SK-N-DZ (cell line): ENCODE measurements at regions not wholly inside any gene's neighbourhood (a gene's known extent, or its start where the extent isn't known, plus 50 kb on each side); places are given as distances from the start of the nearest gene placed in this dataset.
"Not testable (repeated sequence)": the region's sequence is repeated elsewhere in the genome, so short reads cannot be mapped to it uniquely, and the experiment has no call there.

ENCODE experiments used
- DNase-seq: peaks from one replicate; pipeline ENCODE4 v3.0.0-alpha.2; 2015; ENCODE audit warnings: low spot score

- DNase-seq, result no peak
These were observed 714.9 kb downstream of the GRXCR1 start for GRCh38 chr4:43607400-43607799.

GRCh38 chr4:43607827-43608461 is 715.4 kb downstream of the GRXCR1 start:
- no peak for DNase-seq

- DNase-seq, result no peak
These were observed 726.7 kb downstream of the GRXCR1 start for GRCh38 chr4:43619219-43619618.

GRCh38 chr4:43637893-43638292 is 745.4 kb downstream of the GRXCR1 start:
- DNase-seq, result not testable (repeated sequence)

GRCh38 chr4:43651991-43652390 is 759.5 kb downstream of the GRXCR1 start:
- DNase-seq, result no peak

GRCh38 chr4:43659547-43659946 is 767.0 kb downstream of the GRXCR1 start:
- not testable (repeated sequence) for DNase-seq

- not testable (repeated sequence) for DNase-seq
These were observed 776.2 kb downstream of the KCTD8 start for GRCh38 chr4:43672265-43672885.

GRCh38 chr4:43680421-43680820 is 768.2 kb downstream of the KCTD8 start:
- DNase-seq, result no peak

- no peak for DNase-seq
These were observed 766.1 kb downstream of the KCTD8 start for GRCh38 chr4:43682551-43682950.

- DNase-seq, result no peak
These were observed 758.5 kb downstream of the KCTD8 start for GRCh38 chr4:43690116-43690515.

GRCh38 chr4:43693876-43694275 is 754.7 kb downstream of the KCTD8 start:
- no peak for DNase-seq

- DNase-seq, result no peak
These were observed 739.2 kb downstream of the KCTD8 start for GRCh38 chr4:43709443-43709842.

GRCh38 chr4:43716721-43717395 is 731.8 kb downstream of the KCTD8 start:
- no peak for DNase-seq

- DNase-seq, result no peak
These were observed 730.2 kb downstream of the KCTD8 start for GRCh38 chr4:43718369-43718768.

GRCh38 chr4:43732829-43733426 is 715.7 kb downstream of the KCTD8 start:
- no peak for DNase-seq

- DNase-seq, result no peak
These were observed 706.5 kb downstream of the KCTD8 start for GRCh38 chr4:43742083-43742482.

- DNase-seq, result no peak
These were observed 694.0 kb downstream of the KCTD8 start for GRCh38 chr4:43754566-43754965.

GRCh38 chr4:43757147-43757546 is 691.5 kb downstream of the KCTD8 start:
- DNase-seq, result no peak

- peak; percentile 5 for DNase-seq
These were observed 689.8 kb downstream of the KCTD8 start for GRCh38 chr4:43758836-43759235.

GRCh38 chr4:43763029-43763610 is 685.5 kb downstream of the KCTD8 start:
- peak; percentile 10 for DNase-seq

GRCh38 chr4:43765514-43765913 is 683.1 kb downstream of the KCTD8 start:
- no peak for DNase-seq

- no peak for DNase-seq
These were observed 682.0 kb downstream of the KCTD8 start for GRCh38 chr4:43766648-43767047.
